Vagina (tissue), 2 donors: ENCODE measurements at regions not wholly inside any gene's neighbourhood (a gene's known extent, or its start where the extent isn't known, plus 50 kb on each side); places are given as distances from the start of the nearest gene placed in this dataset.

Experiments
- DNase-seq, 2 donors: peaks; one replicate each; pipeline ENCODE4 v3.0.0-alpha.2; 2017; ENCODE audit errors: extremely low spot score in 2 of 2
- H3K27ac ChIP-seq: fragments of 200-600 bp; sonication (generic); one replicate; pipeline ENCODE4 v1.5.1; 2019
- H3K27me3 ChIP-seq: fragments of 200-600 bp; sonication (generic); one replicate; pipeline ENCODE4 v1.5.1; 2019
- H3K36me3 ChIP-seq, 2 donors: fragments of 200-600 bp; sonication (generic); one replicate each; pipeline ENCODE4 v1.5.1; 2017 to 2019
- H3K4me1 ChIP-seq: fragments of 200-600 bp; sonication (generic); one replicate; pipeline ENCODE4 v1.5.1; 2019
- H3K4me3 ChIP-seq, 2 donors: fragments of 200-600 bp; sonication (generic); 1 replicate in 1 of 2; 2 replicates in 1 of 2; pipeline ENCODE4 v1.5.1; 2016 to 2019
- H3K9me3 ChIP-seq: fragments of 200-600 bp; sonication (generic); one replicate; pipeline ENCODE4 v1.5.1; 2019
- POLR2A ChIP-seq, 2 donors: fragments of 450-650 bp; IDR thresholded peaks; one replicate each; pipeline ENCODE4 v1.6.1; 2017; ENCODE audit warnings: antibody characterized with exemption in 2 of 2, mild to moderate bottlenecking in 2 of 2, moderate library complexity in 2 of 2
- POLR2AphosphoS5 ChIP-seq, 2 donors: sonication (generic); formaldehyde crosslinking; IDR thresholded peaks; one replicate each; pipeline ENCODE4 v1.9.0; 2017; ENCODE audit warnings: antibody characterized with exemption in 2 of 2, mild to moderate bottlenecking in 2 of 2, low read depth in 1 of 2; ENCODE audit not compliant: insufficient read depth in 1 of 2
- intact Hi-C: fragments of 100-400 bp; cut with DNase I; formaldehyde crosslinking; loops from one replicate; pipeline ENCODE4 v1.15.1; 2023
- TF ChIP-seq, protein P1 (sequence below), 3 experiments: fragments of 450-650 bp in 2 of 3; fragments of 200-600 bp in 1 of 3; sonication (generic) in 1 of 3; IDR thresholded peaks; one replicate each; pipeline ENCODE4 v1.5.1; 2017 to 2019; ENCODE audit warnings: antibody characterized with exemption in 3 of 3, mild to moderate bottlenecking in 2 of 3, moderate library complexity in 2 of 3

DNA sequence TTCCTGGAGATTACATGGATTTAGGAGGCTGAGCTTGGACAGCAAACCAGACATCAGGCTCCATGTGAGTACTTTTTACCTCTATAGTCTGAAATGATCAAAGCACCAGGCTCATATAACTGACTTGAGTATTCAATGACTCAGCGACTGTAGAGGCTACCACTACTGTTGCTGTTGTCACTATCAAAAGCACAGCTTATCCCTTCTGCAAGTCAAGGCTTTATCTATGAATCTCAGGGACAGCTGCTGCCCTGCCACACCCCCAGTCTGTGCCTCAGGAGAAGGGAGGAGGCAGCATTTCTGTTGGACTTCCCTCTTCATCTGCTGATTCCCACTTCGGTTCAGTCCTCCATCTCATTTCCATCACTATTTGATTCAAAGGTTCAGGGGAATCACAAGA, 80.5 kb upstream of the CNR1 start:
- no peak for DNase-seq
- Histone ChIP-seq H3K27ac (no peak overlapping the region), H3K4me1 (no peaks in the 10 kb centered on the region), H3K4me3 (no peak overlapping the region), H3K9me3 (no peaks in the 10 kb centered on the region), H3K27me3 (no peaks in the 10 kb centered on the region), H3K36me3 (no peaks in the 10 kb centered on the region)
- no peak for TF ChIP-seq POLR2A (IDR thresholded peaks at IDR 0.05)
- TF ChIP-seq POLR2AphosphoS5 (IDR thresholded peaks at IDR 0.05; ENCODE audit: insufficient read depth in 1 of 2, low read depth in 1 of 2), result no peak
- TF ChIP-seq, protein P1, sequence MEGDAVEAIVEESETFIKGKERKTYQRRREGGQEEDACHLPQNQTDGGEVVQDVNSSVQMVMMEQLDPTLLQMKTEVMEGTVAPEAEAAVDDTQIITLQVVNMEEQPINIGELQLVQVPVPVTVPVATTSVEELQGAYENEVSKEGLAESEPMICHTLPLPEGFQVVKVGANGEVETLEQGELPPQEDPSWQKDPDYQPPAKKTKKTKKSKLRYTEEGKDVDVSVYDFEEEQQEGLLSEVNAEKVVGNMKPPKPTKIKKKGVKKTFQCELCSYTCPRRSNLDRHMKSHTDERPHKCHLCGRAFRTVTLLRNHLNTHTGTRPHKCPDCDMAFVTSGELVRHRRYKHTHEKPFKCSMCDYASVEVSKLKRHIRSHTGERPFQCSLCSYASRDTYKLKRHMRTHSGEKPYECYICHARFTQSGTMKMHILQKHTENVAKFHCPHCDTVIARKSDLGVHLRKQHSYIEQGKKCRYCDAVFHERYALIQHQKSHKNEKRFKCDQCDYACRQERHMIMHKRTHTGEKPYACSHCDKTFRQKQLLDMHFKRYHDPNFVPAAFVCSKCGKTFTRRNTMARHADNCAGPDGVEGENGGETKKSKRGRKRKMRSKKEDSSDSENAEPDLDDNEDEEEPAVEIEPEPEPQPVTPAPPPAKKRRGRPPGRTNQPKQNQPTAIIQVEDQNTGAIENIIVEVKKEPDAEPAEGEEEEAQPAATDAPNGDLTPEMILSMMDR (IDR thresholded peaks at IDR 0.05), result no peak
- intact Hi-C loops, result no loop called here

DNA sequence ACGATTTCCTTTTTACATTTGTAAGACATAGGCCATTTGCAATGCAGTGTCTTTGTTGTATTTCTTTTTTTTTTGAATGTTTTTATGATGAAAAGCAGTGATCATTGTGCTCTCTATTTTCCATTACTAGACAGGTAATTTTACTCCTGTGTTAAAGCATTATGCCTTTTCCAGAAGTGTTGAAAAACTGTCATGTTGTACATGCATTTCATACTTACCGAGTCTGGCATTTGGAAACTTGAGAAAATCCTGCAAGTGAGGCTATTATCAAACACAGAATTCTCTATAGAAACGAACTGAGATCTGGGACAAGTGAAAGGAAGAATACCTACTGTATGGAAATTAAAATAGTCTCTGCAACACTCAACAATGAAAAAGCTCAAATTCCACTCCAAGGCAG, 78.6 kb upstream of the CNR1 start:
- H3K27me3 ChIP-seq, result no peaks in the 10 kb centered on the region
- no peaks in the 10 kb centered on the region for H3K9me3 ChIP-seq
- no peak overlapping the region for H3K4me3 ChIP-seq
- H3K27ac ChIP-seq, result no peak overlapping the region
- DNase-seq, result no peak
- H3K4me1 ChIP-seq, result no peaks in the 10 kb centered on the region
- TF ChIP-seq, protein P1 (IDR thresholded peaks at IDR 0.05), result no peak
- TF ChIP-seq POLR2AphosphoS5 (IDR thresholded peaks at IDR 0.05; ENCODE audit: insufficient read depth in 1 of 2, low read depth in 1 of 2), result no peak
- H3K36me3 ChIP-seq, result no peaks in the 10 kb centered on the region
- intact Hi-C loops, result no loop called here

DNA sequence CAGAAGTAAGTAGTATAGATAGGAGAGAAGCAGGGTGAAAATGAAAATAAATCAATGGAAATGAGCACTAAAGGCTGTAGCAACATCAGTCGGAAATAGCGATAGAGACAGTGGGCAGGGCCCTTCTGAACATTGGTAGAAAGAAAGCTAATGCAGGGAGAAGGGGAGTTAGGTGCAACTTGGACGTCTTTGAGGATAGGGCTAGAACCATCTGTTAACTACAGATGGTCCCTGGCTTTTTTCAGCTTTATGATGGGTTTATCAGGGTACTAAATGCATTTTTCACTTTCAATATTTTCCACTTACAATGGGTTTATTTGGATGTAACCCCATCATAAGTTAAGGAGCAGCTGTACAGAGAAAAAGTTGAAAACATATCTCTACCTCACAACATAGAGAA, 72.8 kb upstream of the CNR1 start:
- TF ChIP-seq POLR2AphosphoS5 (IDR thresholded peaks at IDR 0.05; ENCODE audit: insufficient read depth in 1 of 2, low read depth in 1 of 2) (no peak), POLR2A (IDR thresholded peaks at IDR 0.05) (no peak)
- TF ChIP-seq, protein P1 (IDR thresholded peaks at IDR 0.05), result no peak

DNA sequence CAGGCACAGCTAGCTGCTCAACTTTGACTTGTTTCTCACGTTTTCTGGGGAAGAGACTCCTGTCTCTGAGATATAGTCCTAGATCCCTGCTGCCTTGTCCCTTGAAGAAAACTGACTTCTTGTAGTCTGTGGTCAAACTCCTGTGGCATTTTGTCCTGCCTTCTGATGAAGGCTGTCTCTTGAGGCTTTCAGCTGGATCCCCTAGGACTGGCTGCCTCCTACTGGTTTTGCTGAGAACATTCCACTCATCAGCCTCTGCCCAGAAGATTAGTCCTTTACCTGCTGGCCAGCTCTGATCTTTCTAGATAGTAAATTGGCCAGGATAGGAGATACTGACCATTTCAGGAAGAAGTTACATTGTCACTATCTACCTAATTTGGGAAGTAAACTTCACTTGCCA, 71.9 kb upstream of the CNR1 start:
- DNase-seq, result no peak
- intact Hi-C loops, result no loop called here
- Histone ChIP-seq H3K9me3 (no peaks in the 10 kb centered on the region), H3K36me3 (no peaks in the 10 kb centered on the region), H3K4me3 (no peak overlapping the region), H3K4me1 (no peaks in the 10 kb centered on the region), H3K27ac (no peak overlapping the region), H3K27me3 (no peaks in the 10 kb centered on the region)
- TF ChIP-seq, protein P1 (IDR thresholded peaks at IDR 0.05), result no peak
- TF ChIP-seq POLR2A (IDR thresholded peaks at IDR 0.05) (no peak), POLR2AphosphoS5 (IDR thresholded peaks at IDR 0.05; ENCODE audit: insufficient read depth in 1 of 2, low read depth in 1 of 2) (no peak)

More for the DNA sequence above, 72.8 kb upstream of the CNR1 start:
- no peaks in the 10 kb centered on the region for H3K36me3 ChIP-seq
- H3K4me3 ChIP-seq, result no peak overlapping the region
- no peaks in the 10 kb centered on the region for H3K27me3 ChIP-seq
- intact Hi-C loops, result no loop called here
- no peak overlapping the region for H3K27ac ChIP-seq
- H3K9me3 ChIP-seq, result no peaks in the 10 kb centered on the region
- DNase-seq, result no peak
- H3K4me1 ChIP-seq, result no peaks in the 10 kb centered on the region

DNA sequence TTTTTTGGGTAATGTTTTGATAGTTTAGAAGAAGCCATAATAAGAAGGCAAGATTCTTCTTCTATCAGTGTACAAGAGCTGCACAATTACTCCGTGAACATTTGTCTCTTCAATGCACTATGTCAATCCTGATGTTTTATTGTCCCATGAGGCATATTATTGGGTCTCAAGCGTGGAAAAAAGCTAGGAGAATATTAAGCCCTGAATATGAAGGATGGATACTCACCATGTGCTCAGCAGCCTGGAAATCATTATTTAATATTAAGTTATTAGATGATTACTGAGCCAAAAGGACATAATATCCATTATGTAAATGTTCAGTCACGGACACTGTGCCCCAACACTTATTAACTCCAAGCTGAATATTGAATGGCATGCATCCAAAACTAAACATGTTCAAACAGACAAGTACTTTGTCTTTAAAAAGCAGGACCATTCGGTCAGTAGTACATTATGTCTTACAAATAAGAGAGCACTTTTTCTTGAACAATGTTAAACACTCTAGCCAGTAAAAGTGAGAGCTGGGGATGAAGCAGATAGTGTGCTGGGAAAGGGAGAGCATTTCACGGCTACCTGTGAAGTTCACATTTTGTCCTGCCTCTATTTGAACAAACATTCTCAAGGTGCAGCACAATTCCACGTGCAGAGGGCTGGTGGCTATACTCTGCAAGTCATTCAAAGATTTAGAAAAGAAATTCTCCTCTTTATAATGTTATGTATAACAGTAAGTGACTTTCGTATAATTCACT, 70.6 kb upstream of the CNR1 start:
- Histone ChIP-seq H3K4me1 (no peaks in the 10 kb centered on the region), H3K4me3 (no peak overlapping the region), H3K27me3 (no peaks in the 10 kb centered on the region), H3K27ac (no peak overlapping the region), H3K9me3 (no peaks in the 10 kb centered on the region), H3K36me3 (no peaks in the 10 kb centered on the region)
- intact Hi-C loops, result no loop called here
- no peak for DNase-seq
- TF ChIP-seq POLR2A (IDR thresholded peaks at IDR 0.05) (no peak), POLR2AphosphoS5 (IDR thresholded peaks at IDR 0.05; ENCODE audit: insufficient read depth in 1 of 2, low read depth in 1 of 2) (no peak)
- TF ChIP-seq, protein P1 (IDR thresholded peaks at IDR 0.05), result no peak
